H1 (cell line): ENCODE measurements at regions not wholly inside any gene's neighbourhood (a gene's known extent, or its start where the extent isn't known, plus 50 kb on each side); places are given as distances from the start of the nearest gene placed in this dataset.

Experiments
- CTCF ChIA-PET: fragments of 300-600 bp; sonication (Branson Sonifier 250); formaldehyde crosslinking; loops from one replicate; lab custom pipeline; 2021; ENCODE audit not compliant: partially characterized antibody; lab: Charles Lee
- POLR2A ChIA-PET: fragments of 300-600 bp; sonication (Branson Sonifier 250); formaldehyde crosslinking; loops from one replicate; lab custom pipeline; 2021; ENCODE audit warnings: inconsistent platforms; ENCODE audit not compliant: partially characterized antibody; lab: Charles Lee
- DNase-seq, 2 experiments: peaks; one replicate each; pipeline versions ENCODE4 v3.0.0 to v3.0.0-alpha.2; 2010 to 2022; ENCODE audit warnings: low spot score in 2 of 2, low read depth in 1 of 2, mixed read lengths in 1 of 2
- FAIRE-seq: peaks from 2 replicates; lab custom pipeline; 2011; peaks lifted over from hg19 to GRCh38; lab: Jason Lieb, UNC
- H2AFZ ChIP-seq: 2 replicates; pipeline ENCODE4 v1.8.1; 2012; ENCODE audit warnings: low read length, inconsistent platforms
- H2AK5ac ChIP-seq: 2 replicates; pipeline ENCODE4 v1.6.1; 2013; ENCODE audit warnings: low read depth, low read length
- H2BK120ac ChIP-seq: replicated peaks from 2 replicates; pipeline ENCODE3; 2013; ENCODE audit warnings: low read depth, low read length, inconsistent platforms
- H2BK12ac ChIP-seq: 2 replicates; pipeline ENCODE4 v1.6.1; 2013; ENCODE audit warnings: low read depth, low read length
- H2BK15ac ChIP-seq: 2 replicates; pipeline ENCODE4 v1.6.1; 2013; ENCODE audit warnings: low read length
- H2BK20ac ChIP-seq: 2 replicates; pipeline ENCODE4 v1.6.1; 2013; ENCODE audit warnings: low read length
- H2BK5ac ChIP-seq: 2 replicates; pipeline ENCODE4 v1.6.1; 2013; ENCODE audit warnings: low read depth, low read length
- H3K14ac ChIP-seq: 2 replicates; pipeline ENCODE4 v1.6.1; 2013; ENCODE audit warnings: inconsistent platforms; ENCODE audit not compliant: insufficient read length
- H3K18ac ChIP-seq: 2 replicates; pipeline ENCODE4 v1.6.1; 2013; ENCODE audit warnings: low read length; ENCODE audit errors: extremely low read depth
- H3K23ac ChIP-seq: 2 replicates; pipeline ENCODE4 v1.6.1; 2013; ENCODE audit warnings: inconsistent platforms; ENCODE audit not compliant: insufficient read length
- H3K23me2 ChIP-seq: 2 replicates; pipeline ENCODE4 v1.6.1; 2013; ENCODE audit warnings: low read depth, low read length
- H3K27ac ChIP-seq: 2 replicates; pipeline ENCODE4 v1.6.1; 2011; ENCODE audit warnings: low read depth, low read length, inconsistent platforms
- H3K27me3 ChIP-seq, 4 experiments: replicated peaks in 1 of 4; 1 replicate in 1 of 4; 2 replicates in 3 of 4; pipeline versions ENCODE4 v1.6.1 to v1.8.1; 2011 to 2013; ENCODE audit warnings: low read length in 3 of 4, mild to moderate bottlenecking in 3 of 4, inconsistent platforms in 2 of 4, mixed read lengths in 2 of 4, moderate library complexity in 1 of 4; ENCODE audit not compliant: control insufficient read depth in 3 of 4, insufficient read depth in 3 of 4; ENCODE audit errors: extremely low read depth in 1 of 4
- H3K36me3 ChIP-seq, 4 experiments: 2 replicates each; pipeline versions ENCODE4 v1.6.1 to v1.8.1; 2011 to 2013; ENCODE audit warnings: mild to moderate bottlenecking in 4 of 4, low read length in 3 of 4, moderate library complexity in 2 of 4, control low read depth in 1 of 4, inconsistent platforms in 1 of 4; ENCODE audit not compliant: insufficient read depth in 4 of 4, control insufficient read depth in 2 of 4
- H3K4ac ChIP-seq: replicated peaks from 2 replicates; pipeline ENCODE3; 2013; ENCODE audit warnings: low read length, low read depth, mixed read lengths, inconsistent platforms; ENCODE audit not compliant: insufficient read length
- H3K4me1 ChIP-seq, 4 experiments: replicated peaks in 1 of 4; 1 replicate in 1 of 4; 2 replicates in 3 of 4; pipeline versions ENCODE4 v1.6.1 to v1.8.1; 2011 to 2013; ENCODE audit warnings: low read length in 3 of 4, inconsistent platforms in 2 of 4, mixed read lengths in 1 of 4; ENCODE audit not compliant: insufficient read depth in 4 of 4, control insufficient read depth in 3 of 4
- H3K4me2 ChIP-seq, 2 experiments: 2 replicates each; pipeline versions ENCODE4 v1.6.1 to v1.8.1; 2011 to 2013; ENCODE audit warnings: low read depth in 2 of 2, low read length in 2 of 2, control low read depth in 1 of 2, inconsistent platforms in 1 of 2, mild to moderate bottlenecking in 1 of 2; ENCODE audit not compliant: insufficient read depth in 1 of 2
- H3K4me3 ChIP-seq, 4 experiments: fragments of 200-600, 300-600 bp in 1 of 4; sonication (generic), shearing (Covaris generic), sonication (Bioruptor Twin) in 1 of 4; 2 replicates each; pipeline versions ENCODE4 v1.5.1 to v1.8.1; 2011 to 2016; ENCODE audit warnings: low read length in 4 of 4, low read depth in 3 of 4, control low read depth in 2 of 4, inconsistent platforms in 2 of 4, mild to moderate bottlenecking in 2 of 4, mixed read lengths in 1 of 4, moderate library complexity in 1 of 4; ENCODE audit not compliant: insufficient read depth in 2 of 4; ENCODE audit errors: extremely low read depth in 1 of 4
- H3K56ac ChIP-seq: replicated peaks from 2 replicates; pipeline ENCODE3; 2013; ENCODE audit warnings: low read depth, mild to moderate bottlenecking, mixed read lengths, low read length, inconsistent platforms; ENCODE audit not compliant: insufficient read length
- H3K79me1 ChIP-seq: 2 replicates; pipeline ENCODE4 v1.6.1; 2013; ENCODE audit warnings: low read depth, low read length, control low read depth
- H3K79me2 ChIP-seq, 2 experiments: 2 replicates each; pipeline versions ENCODE4 v1.6.1 to v1.8.1; 2012 to 2013; ENCODE audit warnings: low read length in 2 of 2, mild to moderate bottlenecking in 2 of 2, inconsistent platforms in 1 of 2; ENCODE audit not compliant: insufficient read depth in 2 of 2, control insufficient read depth in 1 of 2
- H3K9ac ChIP-seq, 4 experiments: replicated peaks in 1 of 4; 1 replicate in 1 of 4; 2 replicates in 3 of 4; pipeline versions ENCODE4 v1.6.1 to v1.8.1; 2011 to 2013; ENCODE audit warnings: low read depth in 3 of 4, low read length in 3 of 4, control low read depth in 2 of 4, mild to moderate bottlenecking in 2 of 4, moderate library complexity in 2 of 4, inconsistent platforms in 1 of 4; ENCODE audit errors: extremely low read depth in 1 of 4
- H3K9me3 ChIP-seq, 2 experiments: 2 replicates each; pipeline versions ENCODE4 v1.6.1 to v1.8.1; 2012 to 2013; ENCODE audit warnings: mild to moderate bottlenecking in 2 of 2, moderate library complexity in 2 of 2, control low read depth in 1 of 2, inconsistent platforms in 1 of 2, low read depth in 1 of 2, low read length in 1 of 2, mixed read lengths in 1 of 2; ENCODE audit not compliant: insufficient read depth in 2 of 2
- H4K20me1 ChIP-seq, 2 experiments: replicated peaks in 1 of 2; 2 replicates each; pipeline versions ENCODE3 to v1.8.1; 2011 to 2013; ENCODE audit warnings: inconsistent platforms in 2 of 2, low read length in 2 of 2, mild to moderate bottlenecking in 1 of 2; ENCODE audit not compliant: insufficient read depth in 2 of 2, control insufficient read depth in 1 of 2
- H4K5ac ChIP-seq: 2 replicates; pipeline ENCODE4 v1.6.1; 2013; ENCODE audit warnings: low read length, low read depth, mixed read lengths, inconsistent platforms; ENCODE audit not compliant: insufficient read length
- H4K8ac ChIP-seq: 2 replicates; pipeline ENCODE4 v1.8.0; 2013; ENCODE audit warnings: mild to moderate bottlenecking, moderate library complexity, low read length, inconsistent platforms; ENCODE audit not compliant: insufficient read depth; ENCODE audit errors: extremely low read depth
- H4K91ac ChIP-seq: replicated peaks from 2 replicates; pipeline ENCODE3; 2013; ENCODE audit warnings: low read length, mixed read lengths, inconsistent platforms; ENCODE audit not compliant: insufficient read length
- BACH1 ChIP-seq: IDR thresholded peaks from 2 replicates; pipeline ENCODE4 v1.6.1; 2012; ENCODE audit warnings: low read length, improper control_type of control experiment
- CBX8 ChIP-seq: fragments of 300-800, 300-1000 bp; sonication (generic); IDR thresholded peaks from 2 replicates; pipeline ENCODE4 v1.7.1; 2016; ENCODE audit warnings: low read depth, low read length, borderline replicate concordance
- CHD2 ChIP-seq: IDR thresholded peaks from 2 replicates; pipeline ENCODE4 v1.6.1; 2012; ENCODE audit warnings: low read length, improper control_type of control experiment
- CTBP2 ChIP-seq: IDR thresholded peaks from 2 replicates; pipeline ENCODE4 v1.7.0; 2011; ENCODE audit warnings: borderline replicate concordance, mild to moderate bottlenecking, moderate library complexity, mixed read lengths, low read length; ENCODE audit not compliant: insufficient read depth, insufficient read length
- GABPA ChIP-seq: IDR thresholded peaks from 2 replicates; pipeline ENCODE4 v1.6.1; 2011; ENCODE audit warnings: mild to moderate bottlenecking, low read length, moderate library complexity, borderline replicate concordance; ENCODE audit not compliant: insufficient read depth
- JUND ChIP-seq: IDR thresholded peaks from 2 replicates; pipeline ENCODE4 v1.6.1; 2011; ENCODE audit warnings: mild to moderate bottlenecking, improper control_type of control experiment, low read length
- MAFK ChIP-seq: IDR thresholded peaks from 2 replicates; pipeline ENCODE4 v1.6.1; 2012; ENCODE audit warnings: low read depth, mild to moderate bottlenecking, improper control_type of control experiment, low read length
- SIX5 ChIP-seq: IDR thresholded peaks from 2 replicates; pipeline ENCODE4 v1.6.1; 2011; ENCODE audit warnings: mild to moderate bottlenecking, low read depth, low read length
- SP1 ChIP-seq: IDR thresholded peaks from 2 replicates; pipeline ENCODE4 v1.6.1; 2011; ENCODE audit warnings: low read depth, low read length
- SRF ChIP-seq: IDR thresholded peaks from 2 replicates; pipeline ENCODE4 v1.6.1; 2011; ENCODE audit warnings: mild to moderate bottlenecking, low read depth, low read length, moderate library complexity
- YY1 ChIP-seq: IDR thresholded peaks from 2 replicates; pipeline ENCODE4 v1.6.1; 2011; ENCODE audit warnings: low read depth, mild to moderate bottlenecking, low read length
- WGBS, 2 experiments: shearing (Covaris generic) in 1 of 2; methylation state at CpG; one replicate each; pipeline versions ENCODE4 v1.1.6 to v1.1.7; 2013 to 2015; ENCODE audit warnings: low lambda C conversion rate in 2 of 2, mixed read lengths in 2 of 2, inconsistent platforms in 1 of 2, low coverage in 1 of 2, missing lambda C conversion rate in 1 of 2; ENCODE audit not compliant: insufficient replicate concordance in 2 of 2, insufficient coverage in 1 of 2, insufficient read length in 1 of 2; ENCODE audit errors: extremely low coverage in 1 of 2, missing lambda C conversion rate in 1 of 2; 5-methylcytosine and 5-hydroxymethylcytosine counted together
- TF ChIP-seq, protein P1 (sequence below): IDR thresholded peaks from 2 replicates; pipeline ENCODE4 v1.6.1; 2012; ENCODE audit warnings: inconsistent platforms

DNA sequence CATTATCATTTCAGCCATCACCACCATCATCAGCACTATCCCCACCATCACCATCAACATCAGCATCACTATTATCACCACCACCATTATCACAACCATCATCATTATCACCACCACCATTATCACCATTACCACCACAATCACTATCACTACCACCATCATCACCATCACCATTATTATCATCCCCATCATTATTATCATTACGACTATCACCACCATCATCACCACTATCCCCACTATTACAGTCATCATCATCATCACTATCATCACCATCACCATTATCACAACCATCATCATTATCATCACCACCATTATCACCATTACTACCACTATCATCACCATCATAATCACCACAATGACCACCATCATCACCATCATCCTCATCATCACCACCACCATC lies 50.4 kb upstream of the CMKLR1 start:
- Histone ChIP-seq H3K14ac (no peak overlapping the region), H3K4me3 (no peak overlapping the region), H2BK15ac (no peak overlapping the region), H2AK5ac (no peak overlapping the region; the same call in 1 of the 2 replicates), H3K9me3 (peaks cover 5% of the 10 kb centered on the region in 2 experiments; a peak in 2 of 4 replicates), H3K27me3 (no peaks in the 10 kb centered on the region), H3K27ac (no peak overlapping the region), H3K4me1 (peaks cover 0 to 8% (median 3%) of the 10 kb centered on the region in 4 experiments; a peak in 4 of 7 replicates), H2BK20ac (no peak overlapping the region; the same call in none of the 2 replicates), H4K20me1 (peaks cover 0 to 4% of the 10 kb centered on the region in 2 experiments), H3K79me2 (no peaks in the 10 kb centered on the region), H3K56ac (peak overlapping the region; percentile 60)
- POLR2A ChIA-PET, result no interaction called here
- no peak for DNase-seq
- 90% methylated on average over 1 of the region's 1 CpG; no CpG with 5 or more reads in 1 of the 2 experiments for WGBS, 2 experiments
- FAIRE-seq, result no peak
- CTCF ChIA-PET, result interaction anchor here (1.1 kb wide), 1 partner anchor 69 kb away, joined by 3 read pairs; no protein-coding TSS in a partner anchor
- no peak for TF ChIP-seq MAFK
- TF ChIP-seq CHD2, result no peak
- TF ChIP-seq YY1, result no peak
- TF ChIP-seq CTBP2, result no peak
- TF ChIP-seq BACH1, result no peak
- TF ChIP-seq GABPA, result no peak
- TF ChIP-seq SP1, result no peak
- TF ChIP-seq, protein P1, sequence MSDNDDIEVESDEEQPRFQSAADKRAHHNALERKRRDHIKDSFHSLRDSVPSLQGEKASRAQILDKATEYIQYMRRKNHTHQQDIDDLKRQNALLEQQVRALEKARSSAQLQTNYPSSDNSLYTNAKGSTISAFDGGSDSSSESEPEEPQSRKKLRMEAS, result no peak
- no peak for TF ChIP-seq SIX5
- TF ChIP-seq CBX8, result no peak
- no peak for TF ChIP-seq JUND
- TF ChIP-seq SRF, result no peak
- TF ChIP-seq, all 59 proteins: peak for 0
- no peak overlapping the region for H3K9ac ChIP-seq
- no peak overlapping the region for H3K18ac ChIP-seq
- H4K8ac ChIP-seq, result no peak overlapping the region
- H3K23me2 ChIP-seq, result peaks cover 7% of the 10 kb centered on the region; the same call in 1 of the 2 replicates
- H2AFZ ChIP-seq, result no peak overlapping the region
- H3K4ac ChIP-seq, result no peak overlapping the region
- no peak overlapping the region for H4K91ac ChIP-seq
- H3K23ac ChIP-seq, result no peak overlapping the region
- no peak overlapping the region for H3K4me2 ChIP-seq
- H3K79me1 ChIP-seq, result no peaks in the 10 kb centered on the region
- no peak overlapping the region for H2BK5ac ChIP-seq
- H4K5ac ChIP-seq, result no peak overlapping the region
- H2BK120ac ChIP-seq, result no peak overlapping the region
- H2BK12ac ChIP-seq, result peak overlapping the region; percentile 88; the same call in 1 of the 2 replicates
- H3K36me3 ChIP-seq, result no peaks in the 10 kb centered on the region
